Loucy (cell line): ENCODE measurements at regions not wholly inside any gene's neighbourhood (a gene's known extent, or its start where the extent isn't known, plus 50 kb on each side); places are given as distances from the start of the nearest gene placed in this dataset.

Experiments used
- H2AFZ ChIP-seq: fragments of 200-600 bp; sonication (generic); 2 replicates; pipeline ENCODE4 v1.6.0; 2016; ENCODE audit warnings: antibody characterized with exemption, mild to moderate bottlenecking, low read length, moderate library complexity
- H3F3A ChIP-seq: fragments of 200-600 bp; 2 replicates; pipeline ENCODE4 v1.6.0; 2016; ENCODE audit warnings: antibody characterized with exemption, low read depth, mild to moderate bottlenecking
- H3K27me3 ChIP-seq: fragments of 200-600 bp; sonication (generic); 2 replicates; pipeline ENCODE4 v1.6.1; 2014; ENCODE audit warnings: low read length, mild to moderate bottlenecking; ENCODE audit not compliant: insufficient read depth, poor library complexity, severe bottlenecking
- H3K36me3 ChIP-seq: fragments of 200-600 bp; sonication (generic); 2 replicates; pipeline ENCODE4 v1.6.1; 2016; ENCODE audit warnings: low read length; ENCODE audit not compliant: insufficient read depth
- H3K4me1 ChIP-seq: fragments of 200-600 bp; sonication (generic); 2 replicates; pipeline ENCODE4 v1.5.1; 2014; ENCODE audit warnings: low read length, mild to moderate bottlenecking; ENCODE audit not compliant: insufficient read depth, poor library complexity, severe bottlenecking
- H3K4me2 ChIP-seq: fragments of 200-600 bp; sonication (generic); 2 replicates; pipeline ENCODE4 v1.6.0; 2014; ENCODE audit warnings: antibody characterized with exemption, low read length, low read depth, mild to moderate bottlenecking; ENCODE audit not compliant: poor library complexity, severe bottlenecking
- H3K4me3 ChIP-seq: fragments of 200-600 bp; sonication (generic); 2 replicates; pipeline ENCODE4 v1.5.1; 2014; ENCODE audit warnings: low read length, mild to moderate bottlenecking, mixed read lengths; ENCODE audit not compliant: poor library complexity, severe bottlenecking
- H3K79me2 ChIP-seq: fragments of 200-600 bp; sonication (generic); 2 replicates; pipeline ENCODE4 v1.6.1; 2014; ENCODE audit warnings: low read length; ENCODE audit not compliant: insufficient read depth
- H3K9ac ChIP-seq: fragments of 200-600 bp; sonication (generic); 2 replicates; pipeline ENCODE4 v1.6.0; 2014; ENCODE audit warnings: mild to moderate bottlenecking, low read depth, low read length, moderate library complexity; ENCODE audit not compliant: poor library complexity, severe bottlenecking
- H3K9me2 ChIP-seq: fragments of 200-600 bp; sonication (generic); replicated peaks from 2 replicates; pipeline ENCODE4 v1.6.1; 2016; ENCODE audit warnings: low read depth, low read length, mixed read lengths
- H3K9me3 ChIP-seq: fragments of 200-600 bp; sonication (generic); 2 replicates; pipeline ENCODE4 v1.6.1; 2014; ENCODE audit warnings: mild to moderate bottlenecking, antibody characterized with exemption, low read length, low read depth; ENCODE audit not compliant: insufficient read depth
- H4K20me1 ChIP-seq: fragments of 200-600 bp; sonication (generic); 2 replicates; pipeline ENCODE4 v1.6.0; 2014; ENCODE audit warnings: antibody characterized with exemption, low read length, mild to moderate bottlenecking; ENCODE audit not compliant: insufficient read depth, poor library complexity, severe bottlenecking
- EZH2phosphoT487 ChIP-seq: fragments of 200-600 bp; IDR thresholded peaks from 2 replicates; pipeline ENCODE4 v1.6.1; 2018; ENCODE audit warnings: antibody characterized with exemption, mild to moderate bottlenecking, moderate library complexity, borderline replicate concordance
- TF ChIP-seq, protein P1 (sequence below): fragments of 200-600 bp; sonication (generic); conservative IDR thresholded peaks from 2 replicates; pipeline ENCODE4 v1.5.1; 2014; ENCODE audit warnings: mild to moderate bottlenecking, antibody characterized with exemption, low read length

DNA sequence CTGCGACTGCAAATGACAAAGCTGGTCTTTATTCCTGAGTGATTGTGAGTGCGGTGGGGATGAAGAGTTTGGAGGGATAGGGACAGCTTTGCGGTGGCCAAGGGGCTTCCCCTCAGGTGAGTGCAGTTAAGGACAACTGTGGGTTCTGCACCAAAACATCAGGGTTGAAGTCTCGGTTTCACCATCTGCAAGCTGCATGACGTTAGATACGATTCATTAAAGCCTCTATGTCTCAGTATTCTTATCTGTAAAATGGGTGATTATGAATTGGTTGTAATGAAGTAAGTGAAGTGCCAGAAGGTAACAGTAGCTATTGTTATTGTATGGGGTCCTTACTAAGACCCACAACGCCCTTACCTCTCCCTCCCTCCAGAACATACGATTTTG is 226.8 kb upstream of the DAPK1 start:
- Histone ChIP-seq H4K20me1 (no peaks in the 10 kb centered on the region), H2AFZ (no peak overlapping the region), H3F3A (no peaks in the 10 kb centered on the region), H3K4me3 (no peak overlapping the region), H3K9me3 (no peaks in the 10 kb centered on the region), H3K9ac (no peak overlapping the region), H3K36me3 (no peaks in the 10 kb centered on the region), H3K27me3 (peaks cover 51% of the 10 kb centered on the region), H3K79me2 (no peaks in the 10 kb centered on the region), H3K9me2 (no peaks in the 10 kb centered on the region), H3K4me1 (no peaks in the 10 kb centered on the region), H3K4me2 (no peak overlapping the region)
- TF ChIP-seq EZH2phosphoT487: no peak
- TF ChIP-seq, protein P1, sequence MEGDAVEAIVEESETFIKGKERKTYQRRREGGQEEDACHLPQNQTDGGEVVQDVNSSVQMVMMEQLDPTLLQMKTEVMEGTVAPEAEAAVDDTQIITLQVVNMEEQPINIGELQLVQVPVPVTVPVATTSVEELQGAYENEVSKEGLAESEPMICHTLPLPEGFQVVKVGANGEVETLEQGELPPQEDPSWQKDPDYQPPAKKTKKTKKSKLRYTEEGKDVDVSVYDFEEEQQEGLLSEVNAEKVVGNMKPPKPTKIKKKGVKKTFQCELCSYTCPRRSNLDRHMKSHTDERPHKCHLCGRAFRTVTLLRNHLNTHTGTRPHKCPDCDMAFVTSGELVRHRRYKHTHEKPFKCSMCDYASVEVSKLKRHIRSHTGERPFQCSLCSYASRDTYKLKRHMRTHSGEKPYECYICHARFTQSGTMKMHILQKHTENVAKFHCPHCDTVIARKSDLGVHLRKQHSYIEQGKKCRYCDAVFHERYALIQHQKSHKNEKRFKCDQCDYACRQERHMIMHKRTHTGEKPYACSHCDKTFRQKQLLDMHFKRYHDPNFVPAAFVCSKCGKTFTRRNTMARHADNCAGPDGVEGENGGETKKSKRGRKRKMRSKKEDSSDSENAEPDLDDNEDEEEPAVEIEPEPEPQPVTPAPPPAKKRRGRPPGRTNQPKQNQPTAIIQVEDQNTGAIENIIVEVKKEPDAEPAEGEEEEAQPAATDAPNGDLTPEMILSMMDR: no peak

DNA sequence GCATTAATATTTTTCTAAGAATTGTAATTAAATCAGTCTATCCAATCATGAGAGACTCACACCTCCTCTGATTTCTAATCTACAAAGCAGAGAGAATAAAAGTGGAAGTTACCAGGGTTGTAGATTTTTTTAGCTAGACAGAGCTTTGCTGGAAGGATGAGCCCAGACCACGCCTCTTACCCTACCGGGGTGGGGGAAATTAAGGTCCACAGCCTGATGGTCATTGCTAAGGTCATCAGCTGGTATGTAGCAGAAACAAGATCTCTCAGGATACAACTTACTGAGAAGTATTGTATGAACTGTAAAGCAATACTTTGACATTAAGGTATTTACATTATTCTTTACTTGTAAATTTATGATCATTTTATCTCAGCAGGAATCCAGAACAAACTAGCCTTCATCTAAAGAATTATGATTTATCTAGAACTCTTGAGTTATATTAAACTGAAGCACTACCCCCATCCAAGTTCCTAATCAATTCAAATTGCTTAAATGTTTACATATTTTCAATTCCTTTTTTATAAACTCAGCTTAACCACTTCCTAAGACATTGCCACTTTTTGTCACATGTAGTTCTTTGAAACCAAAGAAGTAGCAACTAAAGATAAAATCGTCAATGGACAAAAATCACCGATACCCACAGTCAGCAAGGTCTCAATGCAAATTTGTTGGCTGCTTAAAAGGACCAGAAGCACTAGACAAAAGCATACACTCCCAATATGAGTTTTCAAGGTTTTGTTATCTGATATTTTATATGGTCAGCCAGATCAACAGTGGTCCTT is 225.8 kb upstream of the DAPK1 start:
- no peak for TF ChIP-seq EZH2phosphoT487
- TF ChIP-seq, protein P1: no peak
- Histone ChIP-seq H3K9me2 (no peaks in the 10 kb centered on the region), H3K9ac (no peak overlapping the region), H3K4me2 (no peak overlapping the region), H3K79me2 (no peaks in the 10 kb centered on the region), H2AFZ (no peak overlapping the region), H3F3A (no peaks in the 10 kb centered on the region), H3K27me3 (peaks cover 46% of the 10 kb centered on the region), H3K4me1 (no peaks in the 10 kb centered on the region), H4K20me1 (no peaks in the 10 kb centered on the region), H3K36me3 (no peaks in the 10 kb centered on the region), H3K4me3 (no peak overlapping the region), H3K9me3 (no peaks in the 10 kb centered on the region)

DNA sequence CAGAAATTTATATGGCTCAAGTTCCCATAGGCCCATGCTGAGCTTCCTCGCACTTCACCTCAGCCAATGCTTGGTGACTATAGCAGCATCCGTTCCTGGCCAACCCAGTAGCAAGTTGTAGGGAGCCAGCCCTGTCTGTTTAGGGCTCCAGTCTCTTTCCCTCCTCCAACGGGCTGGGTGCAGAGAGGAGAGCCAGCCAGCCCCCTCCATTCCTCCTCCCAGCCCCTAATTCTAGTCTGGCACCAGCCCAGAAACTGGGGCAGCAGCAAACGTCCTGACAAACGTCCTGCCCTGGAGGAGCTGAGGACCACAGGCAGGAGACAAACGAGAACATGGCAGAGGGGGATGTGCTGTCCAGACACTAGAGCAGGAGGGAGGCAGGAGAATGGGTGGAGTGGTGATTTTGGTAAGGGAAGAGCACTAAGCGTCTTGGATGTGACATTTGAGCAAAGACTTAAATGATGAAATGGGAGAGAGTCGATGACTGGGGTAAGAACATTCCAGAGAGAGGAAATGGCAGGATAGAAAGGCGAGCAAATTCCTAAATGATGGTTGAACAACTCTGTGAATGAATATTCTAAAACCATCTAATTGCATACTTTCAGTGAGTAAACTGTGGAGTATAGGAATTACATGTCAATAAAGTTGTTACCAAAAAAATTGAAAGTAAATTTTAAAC is 222.5 kb upstream of the DAPK1 start:
- Histone ChIP-seq H3K9me3 (no peaks in the 10 kb centered on the region), H3K4me3 (no peak overlapping the region), H3K27me3 (peaks cover 44% of the 10 kb centered on the region), H3K36me3 (no peaks in the 10 kb centered on the region), H3K79me2 (no peaks in the 10 kb centered on the region), H3K9me2 (no peaks in the 10 kb centered on the region), H2AFZ (no peak overlapping the region), H3K9ac (no peak overlapping the region), H3K4me1 (no peaks in the 10 kb centered on the region), H3F3A (no peaks in the 10 kb centered on the region), H4K20me1 (no peaks in the 10 kb centered on the region), H3K4me2 (no peak overlapping the region)
- no peak for TF ChIP-seq EZH2phosphoT487
- TF ChIP-seq, protein P1: no peak
